HUES6 (cell line): ENCODE measurements at regions not wholly inside any gene's neighbourhood (a gene's known extent, or its start where the extent isn't known, plus 50 kb on each side); places are given as distances from the start of the nearest gene placed in this dataset.

Source experiments
- H3K27ac ChIP-seq: 2 replicates; pipeline ENCODE4 v1.7.0; 2013; ENCODE audit warnings: low read depth, mild to moderate bottlenecking, low read length, inconsistent platforms
- H3K27me3 ChIP-seq: 2 replicates; pipeline ENCODE4 v1.6.1; 2013; ENCODE audit warnings: low read length; ENCODE audit not compliant: control insufficient read depth, insufficient read depth
- H3K36me3 ChIP-seq: 2 replicates; pipeline ENCODE4 v1.6.1; 2013; ENCODE audit warnings: low read length; ENCODE audit not compliant: control insufficient read depth, insufficient read depth
- H3K4me1 ChIP-seq: 2 replicates; pipeline ENCODE4 v1.6.1; 2013; ENCODE audit warnings: low read length; ENCODE audit not compliant: control insufficient read depth, insufficient read depth
- H3K4me3 ChIP-seq: 2 replicates; pipeline ENCODE4 v1.5.1; 2013; ENCODE audit warnings: low read depth, low read length
- H3K9ac ChIP-seq: one replicate; pipeline ENCODE4 v1.6.1; 2013; ENCODE audit warnings: mild to moderate bottlenecking, low read length
- H3K9me3 ChIP-seq: 2 replicates; pipeline ENCODE4 v1.6.1; 2013; ENCODE audit warnings: low read depth, low read length; ENCODE audit not compliant: control insufficient read depth, insufficient read depth

- Histone ChIP-seq H3K4me3 (no peak overlapping the region), H3K4me1 (peaks cover 33% of the 10 kb centered on the region), H3K9me3 (no peaks in the 10 kb centered on the region), H3K9ac (no peak overlapping the region), H3K36me3 (peaks cover 4% of the 10 kb centered on the region; the same call in 1 of the 2 replicates), H3K27me3 (no peaks in the 10 kb centered on the region), H3K27ac (peak overlapping the region; percentile 46; the same call in 1 of the 2 replicates)
These were observed 110.2 kb downstream of the ELAPOR2 start for GRCh38 chr7:86949052-86949778.

GRCh38 chr7:86947929-86948328 lies 111.5 kb downstream of the ELAPOR2 start:
- no peaks in the 10 kb centered on the region for H3K9me3 ChIP-seq
- no peak overlapping the region for H3K9ac ChIP-seq
- no peaks in the 10 kb centered on the region for H3K27me3 ChIP-seq
- H3K4me3 ChIP-seq: peak overlapping the region; percentile 30; the same call in 1 of the 2 replicates
- H3K27ac ChIP-seq: no peak overlapping the region
- H3K4me1 ChIP-seq: peaks cover 33% of the 10 kb centered on the region
- H3K36me3 ChIP-seq: peaks cover 4% of the 10 kb centered on the region; the same call in 1 of the 2 replicates

GRCh38 chr7:86943447-86943846 lies 116.0 kb downstream of the ELAPOR2 start:
- no peaks in the 10 kb centered on the region for H3K9me3 ChIP-seq
- no peak overlapping the region for H3K27ac ChIP-seq
- H3K4me1 ChIP-seq: peaks cover 23% of the 10 kb centered on the region
- no peak overlapping the region for H3K4me3 ChIP-seq
- no peaks in the 10 kb centered on the region for H3K27me3 ChIP-seq
- H3K9ac ChIP-seq: no peak overlapping the region
- H3K36me3 ChIP-seq: peaks cover 20% of the 10 kb centered on the region

GRCh38 chr7:86942995-86943394 lies 116.5 kb downstream of the ELAPOR2 start:
- H3K27ac ChIP-seq: no peak overlapping the region
- H3K27me3 ChIP-seq: no peaks in the 10 kb centered on the region
- H3K4me3 ChIP-seq: no peak overlapping the region
- no peaks in the 10 kb centered on the region for H3K9me3 ChIP-seq
- peaks cover 24% of the 10 kb centered on the region for H3K36me3 ChIP-seq
- H3K4me1 ChIP-seq: peaks cover 18% of the 10 kb centered on the region
- H3K9ac ChIP-seq: no peak overlapping the region

GRCh38 chr7:86942081-86942480 lies 117.4 kb downstream of the ELAPOR2 start:
- Histone ChIP-seq H3K36me3 (peaks cover 33% of the 10 kb centered on the region), H3K9ac (no peak overlapping the region), H3K4me3 (no peak overlapping the region), H3K27me3 (no peaks in the 10 kb centered on the region), H3K9me3 (no peaks in the 10 kb centered on the region), H3K4me1 (peaks cover 10% of the 10 kb centered on the region; the same call in 1 of the 2 replicates), H3K27ac (no peak overlapping the region)

- Histone ChIP-seq H3K9ac (no peak overlapping the region), H3K9me3 (no peaks in the 10 kb centered on the region), H3K4me1 (peaks cover 5% of the 10 kb centered on the region; the same call in 1 of the 2 replicates), H3K27me3 (no peaks in the 10 kb centered on the region), H3K36me3 (peaks cover 36% of the 10 kb centered on the region), H3K27ac (no peak overlapping the region), H3K4me3 (no peak overlapping the region)
These were observed 120.1 kb downstream of the ELAPOR2 start for GRCh38 chr7:86939197-86939814.

GRCh38 chr7:86937363-86937878 lies 122.0 kb downstream of the ELAPOR2 start:
- H3K27ac ChIP-seq: no peak overlapping the region
- H3K4me1 ChIP-seq: peaks cover 9% of the 10 kb centered on the region; the same call in 1 of the 2 replicates
- H3K9ac ChIP-seq: no peak overlapping the region
- no peaks in the 10 kb centered on the region for H3K27me3 ChIP-seq
- no peaks in the 10 kb centered on the region for H3K9me3 ChIP-seq
- peaks cover 36% of the 10 kb centered on the region for H3K36me3 ChIP-seq
- H3K4me3 ChIP-seq: no peak overlapping the region

GRCh38 chr7:86933295-86933845 lies 126.1 kb downstream of the ELAPOR2 start:
- peaks cover 4% of the 10 kb centered on the region; the same call in 1 of the 2 replicates for H3K4me1 ChIP-seq

GRCh38 chr7:86932038-86932512 lies 127.4 kb downstream of the ELAPOR2 start:
- no peak overlapping the region for H3K9ac ChIP-seq
- peaks cover 20% of the 10 kb centered on the region for H3K36me3 ChIP-seq
- no peaks in the 10 kb centered on the region for H3K9me3 ChIP-seq
- H3K27ac ChIP-seq: no peak overlapping the region
- H3K4me1 ChIP-seq: peaks cover 4% of the 10 kb centered on the region; the same call in 1 of the 2 replicates
- no peak overlapping the region for H3K4me3 ChIP-seq
- no peaks in the 10 kb centered on the region for H3K27me3 ChIP-seq

More at GRCh38 chr7:86933295-86933845, 126.1 kb downstream of the ELAPOR2 start:
- Histone ChIP-seq H3K9me3 (no peaks in the 10 kb centered on the region), H3K9ac (no peak overlapping the region), H3K27ac (no peak overlapping the region), H3K4me3 (no peak overlapping the region), H3K36me3 (peaks cover 33% of the 10 kb centered on the region), H3K27me3 (no peaks in the 10 kb centered on the region)

- no peak overlapping the region for H3K4me3 ChIP-seq
- no peak overlapping the region for H3K9ac ChIP-seq
- peaks cover 16% of the 10 kb centered on the region for H3K36me3 ChIP-seq
- H3K27ac ChIP-seq: no peak overlapping the region
- H3K27me3 ChIP-seq: no peaks in the 10 kb centered on the region
- H3K9me3 ChIP-seq: no peaks in the 10 kb centered on the region
- H3K4me1 ChIP-seq: peaks cover 4% of the 10 kb centered on the region; the same call in 1 of the 2 replicates
These were observed 128.0 kb downstream of the ELAPOR2 start for GRCh38 chr7:86931439-86931838.
